Esophagus squamous epithelium (tissue), 4 donors: ENCODE measurements at regions not wholly inside any gene's neighbourhood (a gene's known extent, or its start where the extent isn't known, plus 50 kb on each side); places are given as distances from the start of the nearest gene placed in this dataset.

Experiments
- POLR2A ChIP-seq, 4 donors: fragments of 450-650 bp; IDR thresholded peaks; one replicate each; pipeline ENCODE4 v1.6.1; 2017; ENCODE audit warnings: antibody characterized with exemption in 4 of 4, mild to moderate bottlenecking in 4 of 4, moderate library complexity in 3 of 4
- TF ChIP-seq, protein P1 (sequence below), 6 experiments: fragments of 450-650 bp in 4 of 6; fragments of 200-600 bp in 2 of 6; sonication (generic) in 2 of 6; IDR thresholded peaks; one replicate each; pipeline ENCODE4 v1.5.1; 2016 to 2019; ENCODE audit warnings: antibody characterized with exemption in 6 of 6, mild to moderate bottlenecking in 4 of 6, moderate library complexity in 4 of 6

DNA sequence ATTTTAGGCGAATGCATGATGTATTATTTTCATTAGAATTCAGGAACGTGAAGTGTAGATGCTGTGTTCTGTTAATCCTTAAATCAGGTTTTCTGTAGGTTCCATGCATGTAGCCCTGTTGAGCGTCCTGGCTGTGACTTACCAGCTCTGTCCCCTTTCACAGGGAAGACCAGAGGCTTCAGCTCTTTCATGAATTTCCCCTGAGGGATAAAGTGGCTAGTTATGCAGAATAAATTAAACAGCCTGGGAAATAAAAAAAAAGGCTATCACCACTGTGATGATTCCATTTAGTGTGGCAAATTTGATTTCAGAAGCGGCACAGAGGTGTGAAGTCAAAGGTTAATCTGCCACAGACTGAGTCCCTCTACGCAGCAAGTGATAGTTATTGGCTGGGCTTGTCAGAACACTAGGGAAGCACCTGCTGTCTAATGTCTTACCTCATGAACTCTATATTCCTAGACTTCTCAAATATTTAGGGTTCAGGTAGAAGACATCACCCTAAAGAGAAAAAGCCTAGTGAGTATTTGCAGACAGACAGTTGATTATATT, 61.6 kb upstream of the LINC00305 start:
- TF ChIP-seq, protein P1, sequence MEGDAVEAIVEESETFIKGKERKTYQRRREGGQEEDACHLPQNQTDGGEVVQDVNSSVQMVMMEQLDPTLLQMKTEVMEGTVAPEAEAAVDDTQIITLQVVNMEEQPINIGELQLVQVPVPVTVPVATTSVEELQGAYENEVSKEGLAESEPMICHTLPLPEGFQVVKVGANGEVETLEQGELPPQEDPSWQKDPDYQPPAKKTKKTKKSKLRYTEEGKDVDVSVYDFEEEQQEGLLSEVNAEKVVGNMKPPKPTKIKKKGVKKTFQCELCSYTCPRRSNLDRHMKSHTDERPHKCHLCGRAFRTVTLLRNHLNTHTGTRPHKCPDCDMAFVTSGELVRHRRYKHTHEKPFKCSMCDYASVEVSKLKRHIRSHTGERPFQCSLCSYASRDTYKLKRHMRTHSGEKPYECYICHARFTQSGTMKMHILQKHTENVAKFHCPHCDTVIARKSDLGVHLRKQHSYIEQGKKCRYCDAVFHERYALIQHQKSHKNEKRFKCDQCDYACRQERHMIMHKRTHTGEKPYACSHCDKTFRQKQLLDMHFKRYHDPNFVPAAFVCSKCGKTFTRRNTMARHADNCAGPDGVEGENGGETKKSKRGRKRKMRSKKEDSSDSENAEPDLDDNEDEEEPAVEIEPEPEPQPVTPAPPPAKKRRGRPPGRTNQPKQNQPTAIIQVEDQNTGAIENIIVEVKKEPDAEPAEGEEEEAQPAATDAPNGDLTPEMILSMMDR (IDR thresholded peaks at IDR 0.05), result no peak
- no peak for TF ChIP-seq POLR2A (IDR thresholded peaks at IDR 0.05)
